ENCODE measurements at regions not wholly inside any gene's neighbourhood (a gene's known extent, or its start where the extent isn't known, plus 50 kb on each side); places are given as distances from the start of the nearest gene placed in this dataset.

GRCh38 chr14:45699471-45699870 lies 446.5 kb upstream of the MIS18BP1 start:
- Histone ChIP-seq H3F3A (ENCODE audit: insufficient read depth) (no peaks in the 10 kb centered on the region), H3K9me2 (replicated peaks; ENCODE audit: insufficient read depth, low read length) (no peaks in the 10 kb centered on the region)

DNA sequence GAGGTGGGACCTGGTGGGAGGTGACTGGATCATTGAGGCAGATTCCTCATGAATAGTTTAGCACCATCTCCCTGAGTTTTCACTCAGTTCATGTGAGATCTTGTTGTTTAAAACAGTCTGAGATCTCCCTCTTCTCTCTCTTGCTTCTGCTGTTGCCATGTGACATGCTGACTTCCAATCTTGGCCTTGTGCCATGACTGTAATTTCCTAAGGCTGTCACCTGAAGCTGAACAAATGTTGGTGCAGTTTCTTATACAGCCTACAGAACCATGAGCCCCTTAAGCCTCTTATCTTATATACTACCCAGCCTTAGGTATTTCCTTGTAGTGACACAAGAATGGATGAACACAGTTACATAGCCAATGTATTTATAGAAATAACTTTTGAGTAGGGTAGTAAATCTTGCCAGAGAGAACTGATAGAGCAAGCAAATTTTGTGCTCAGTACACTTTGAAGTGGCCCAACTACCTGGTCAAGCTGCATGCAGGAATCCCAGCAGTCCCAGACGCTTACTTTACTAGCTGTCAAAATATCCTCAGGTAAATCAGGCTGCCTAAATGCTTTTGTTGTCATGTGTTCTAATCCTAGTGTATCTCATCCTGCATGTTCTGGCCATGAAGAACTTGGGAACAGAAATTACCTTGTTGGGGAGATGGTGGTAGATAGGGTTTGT lies 445.6 kb upstream of the MIS18BP1 start:
- H3K9me2 ChIP-seq (replicated peaks; ENCODE audit: insufficient read depth, low read length) = no peaks in the 10 kb centered on the region
- no peak overlapping the region for H3K4me3 ChIP-seq (ENCODE audit: insufficient read depth, low read length, poor library complexity, severe bottlenecking)
- no peak overlapping the region for H2AFZ ChIP-seq (ENCODE audit: low read depth, low read length, severe bottlenecking)
- no peaks in the 10 kb centered on the region for H3K36me3 ChIP-seq (ENCODE audit: low read length)
- TF ChIP-seq, protein P1, sequence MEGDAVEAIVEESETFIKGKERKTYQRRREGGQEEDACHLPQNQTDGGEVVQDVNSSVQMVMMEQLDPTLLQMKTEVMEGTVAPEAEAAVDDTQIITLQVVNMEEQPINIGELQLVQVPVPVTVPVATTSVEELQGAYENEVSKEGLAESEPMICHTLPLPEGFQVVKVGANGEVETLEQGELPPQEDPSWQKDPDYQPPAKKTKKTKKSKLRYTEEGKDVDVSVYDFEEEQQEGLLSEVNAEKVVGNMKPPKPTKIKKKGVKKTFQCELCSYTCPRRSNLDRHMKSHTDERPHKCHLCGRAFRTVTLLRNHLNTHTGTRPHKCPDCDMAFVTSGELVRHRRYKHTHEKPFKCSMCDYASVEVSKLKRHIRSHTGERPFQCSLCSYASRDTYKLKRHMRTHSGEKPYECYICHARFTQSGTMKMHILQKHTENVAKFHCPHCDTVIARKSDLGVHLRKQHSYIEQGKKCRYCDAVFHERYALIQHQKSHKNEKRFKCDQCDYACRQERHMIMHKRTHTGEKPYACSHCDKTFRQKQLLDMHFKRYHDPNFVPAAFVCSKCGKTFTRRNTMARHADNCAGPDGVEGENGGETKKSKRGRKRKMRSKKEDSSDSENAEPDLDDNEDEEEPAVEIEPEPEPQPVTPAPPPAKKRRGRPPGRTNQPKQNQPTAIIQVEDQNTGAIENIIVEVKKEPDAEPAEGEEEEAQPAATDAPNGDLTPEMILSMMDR (IDR thresholded peaks at IDR 0.05; ENCODE audit: insufficient read depth, low read length, poor library complexity, severe bottlenecking) = no peak
- no peak for TF ChIP-seq EZH2phosphoT487 (conservative IDR thresholded peaks at IDR 0.05; ENCODE audit: low read length)
- no peak overlapping the region for H3K4me2 ChIP-seq (ENCODE audit: low read depth, low read length, poor library complexity, severe bottlenecking)
- no peak overlapping the region for H3K27ac ChIP-seq (ENCODE audit: low read depth, low read length)
- H3K27me3 ChIP-seq (ENCODE audit: low read length) = no peaks in the 10 kb centered on the region
- no peak overlapping the region for H3K9ac ChIP-seq (ENCODE audit: low read length)
- H3F3A ChIP-seq (ENCODE audit: insufficient read depth) = no peaks in the 10 kb centered on the region
- H3K79me2 ChIP-seq (ENCODE audit: insufficient read depth, low read length) = no peaks in the 10 kb centered on the region
- no peaks in the 10 kb centered on the region for H3K9me3 ChIP-seq (ENCODE audit: insufficient read depth, low read length)
- no peaks in the 10 kb centered on the region for H4K20me1 ChIP-seq (ENCODE audit: low read depth, low read length)

More at GRCh38 chr14:45699471-45699870, 446.5 kb upstream of the MIS18BP1 start:
- Histone ChIP-seq H3K4me2 (ENCODE audit: low read depth, low read length, poor library complexity, severe bottlenecking) (no peak overlapping the region), H3K9me3 (ENCODE audit: insufficient read depth, low read length) (no peaks in the 10 kb centered on the region), H3K27me3 (ENCODE audit: low read length) (no peaks in the 10 kb centered on the region), H3K36me3 (ENCODE audit: low read length) (no peaks in the 10 kb centered on the region), H3K4me3 (ENCODE audit: insufficient read depth, low read length, poor library complexity, severe bottlenecking) (no peak overlapping the region), H2AFZ (ENCODE audit: low read depth, low read length, severe bottlenecking) (no peak overlapping the region), H3K79me2 (ENCODE audit: insufficient read depth, low read length) (no peaks in the 10 kb centered on the region), H3K27ac (ENCODE audit: low read depth, low read length) (no peak overlapping the region), H3K9ac (ENCODE audit: low read length) (no peak overlapping the region), H4K20me1 (ENCODE audit: low read depth, low read length) (no peaks in the 10 kb centered on the region)
- no peak for TF ChIP-seq EZH2phosphoT487 (conservative IDR thresholded peaks at IDR 0.05; ENCODE audit: low read length)
- TF ChIP-seq, protein P1 (IDR thresholded peaks at IDR 0.05; ENCODE audit: insufficient read depth, low read length, poor library complexity, severe bottlenecking) = no peak

GRCh38 chr14:45686771-45687170 lies 433.8 kb upstream of the MIS18BP1 start:
- Histone ChIP-seq H3K27me3 (ENCODE audit: low read length) (no peaks in the 10 kb centered on the region), H4K20me1 (ENCODE audit: low read depth, low read length) (no peaks in the 10 kb centered on the region), H2AFZ (ENCODE audit: low read depth, low read length, severe bottlenecking) (peak overlapping the region; percentile 80), H3F3A (ENCODE audit: insufficient read depth) (no peaks in the 10 kb centered on the region), H3K36me3 (ENCODE audit: low read length) (no peaks in the 10 kb centered on the region), H3K27ac (ENCODE audit: low read depth, low read length) (peak overlapping the region; percentile 17), H3K4me2 (ENCODE audit: low read depth, low read length, poor library complexity, severe bottlenecking) (peak overlapping the region; percentile 7), H3K9ac (ENCODE audit: low read length) (no peak overlapping the region), H3K4me3 (ENCODE audit: insufficient read depth, low read length, poor library complexity, severe bottlenecking) (no peak overlapping the region), H3K9me3 (ENCODE audit: insufficient read depth, low read length) (no peaks in the 10 kb centered on the region), H3K9me2 (replicated peaks; ENCODE audit: insufficient read depth, low read length) (no peaks in the 10 kb centered on the region), H3K79me2 (ENCODE audit: insufficient read depth, low read length) (no peaks in the 10 kb centered on the region)
- TF ChIP-seq EZH2phosphoT487 (conservative IDR thresholded peaks at IDR 0.05; ENCODE audit: low read length) = no peak
- TF ChIP-seq, protein P1 (IDR thresholded peaks at IDR 0.05; ENCODE audit: insufficient read depth, low read length, poor library complexity, severe bottlenecking) = no peak
